ENCODE measurements at regions not wholly inside any gene's neighbourhood (a gene's known extent, or its start where the extent isn't known, plus 50 kb on each side); places are given as distances from the start of the nearest gene placed in this dataset.
"Not testable (repeated sequence)": the region's sequence is repeated elsewhere in the genome, so short reads cannot be mapped to it uniquely, and the experiment has no call there.

DNA sequence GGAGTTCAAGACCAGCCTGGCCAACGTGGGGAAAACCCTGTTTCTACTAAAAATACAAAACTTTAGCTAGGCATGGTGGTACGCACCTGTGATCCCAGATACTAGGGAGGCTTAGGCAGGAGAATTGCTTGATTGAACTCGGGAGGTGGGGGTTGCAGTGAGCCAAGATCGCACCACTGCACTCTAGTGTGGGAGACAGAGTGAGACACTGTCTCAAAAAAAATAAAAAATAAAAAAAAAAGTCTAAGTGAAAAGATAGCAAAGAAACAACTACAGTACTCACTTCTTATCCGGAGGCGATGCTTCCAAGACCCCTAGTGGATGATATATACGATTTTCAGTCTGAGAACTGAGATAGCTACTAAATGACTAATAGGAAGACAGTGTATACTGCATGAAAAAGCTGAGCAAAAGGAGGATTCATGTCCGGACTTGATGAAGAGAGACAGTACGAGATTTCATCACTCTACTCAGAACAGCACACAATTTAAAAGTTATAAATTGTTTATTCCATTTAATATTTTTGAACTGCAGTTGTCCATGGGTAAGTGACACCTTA is 138.7 kb upstream of the GOLGA6L6 start:
- DNase-seq (ENCODE audit: low spot score): not testable (repeated sequence)

GRCh38 chr15:20672470-20672869 is 130.9 kb upstream of the GOLGA6L6 start:
- no peak for DNase-seq (ENCODE audit: low spot score)

DNA sequence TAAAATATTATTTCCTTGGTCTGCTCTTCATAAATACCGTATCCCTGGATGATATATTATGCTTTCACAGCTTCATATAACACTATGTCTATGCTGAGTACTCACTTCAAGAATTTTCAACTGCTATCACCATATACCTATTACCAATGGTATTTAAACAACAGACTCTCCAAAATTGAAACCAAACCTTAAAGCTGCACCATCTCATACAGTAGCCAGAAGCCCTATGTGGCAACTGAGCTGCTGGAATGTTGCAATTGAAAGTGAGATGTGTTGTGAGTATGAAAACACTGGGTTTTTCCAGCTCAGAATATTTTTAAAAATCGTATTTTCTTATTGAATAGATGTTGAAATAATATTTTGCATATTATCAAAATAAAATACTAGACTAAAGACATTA is 130.1 kb upstream of the GOLGA6L6 start:
- no peak for DNase-seq (ENCODE audit: low spot score)

GRCh38 chr15:20666410-20666809 is 124.8 kb upstream of the GOLGA6L6 start:
- DNase-seq (ENCODE audit: low spot score): not testable (repeated sequence)

GRCh38 chr15:20665653-20666052 is 124.1 kb upstream of the GOLGA6L6 start:
- DNase-seq (ENCODE audit: low spot score): no peak

DNA sequence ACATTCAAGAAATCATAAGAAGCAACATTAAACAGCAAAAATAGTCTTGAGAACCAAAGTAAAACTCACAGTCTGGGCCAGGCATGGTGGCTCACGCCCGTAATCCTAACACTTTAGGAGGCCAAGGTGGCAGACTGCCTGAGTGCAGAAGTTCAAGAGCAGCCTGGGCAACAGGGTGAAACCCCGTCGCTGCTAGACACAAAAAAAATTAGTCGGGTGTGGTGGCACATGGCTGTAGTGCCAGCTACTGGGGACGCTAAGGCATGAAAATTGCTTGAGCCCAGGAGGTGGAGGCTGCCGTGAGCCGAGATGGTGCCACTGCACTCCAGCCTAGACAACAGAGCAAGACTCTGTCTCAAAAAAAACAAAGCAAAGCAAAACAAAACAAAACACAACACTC is 117.7 kb upstream of the GOLGA6L6 start:
- no peak for DNase-seq (ENCODE audit: low spot score)

- DNase-seq (ENCODE audit: low spot score): no peak
Measured at GRCh38 chr15:20658024-20658423, 116.4 kb upstream of the GOLGA6L6 start.

GRCh38 chr15:20657084-20657483 is 115.5 kb upstream of the GOLGA6L6 start:
- no peak for DNase-seq (ENCODE audit: low spot score)

GRCh38 chr15:20652914-20653313 is 111.3 kb upstream of the GOLGA6L6 start:
- DNase-seq (ENCODE audit: low spot score): no peak

- not testable (repeated sequence) for DNase-seq (ENCODE audit: low spot score)
Measured at GRCh38 chr15:20648402-20648975, 106.9 kb upstream of the GOLGA6L6 start.

GRCh38 chr15:20646529-20647142 is 105.0 kb upstream of the GOLGA6L6 start:
- DNase-seq (ENCODE audit: low spot score): no peak

DNA sequence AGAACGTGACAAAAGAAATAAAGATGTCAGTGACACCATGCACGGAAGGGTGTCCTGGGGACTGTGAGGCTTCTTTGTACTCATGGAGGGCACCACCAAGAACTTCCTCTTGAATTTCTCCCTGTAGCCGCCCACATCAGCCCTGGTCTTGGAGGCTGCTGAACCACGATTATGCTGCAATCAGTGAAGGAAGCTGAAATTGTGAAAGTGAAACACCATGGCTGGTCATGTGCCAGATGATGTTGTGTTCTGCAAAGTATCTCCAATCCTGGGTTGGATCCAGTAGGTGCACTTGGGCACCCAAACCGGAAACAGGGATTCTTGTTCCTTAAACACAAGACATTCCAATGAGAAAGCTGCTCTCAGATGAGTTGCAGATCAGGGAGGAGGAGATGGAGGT is 104.4 kb upstream of the GOLGA6L6 start:
- peak; percentile 74 for DNase-seq (ENCODE audit: low spot score)

DNA sequence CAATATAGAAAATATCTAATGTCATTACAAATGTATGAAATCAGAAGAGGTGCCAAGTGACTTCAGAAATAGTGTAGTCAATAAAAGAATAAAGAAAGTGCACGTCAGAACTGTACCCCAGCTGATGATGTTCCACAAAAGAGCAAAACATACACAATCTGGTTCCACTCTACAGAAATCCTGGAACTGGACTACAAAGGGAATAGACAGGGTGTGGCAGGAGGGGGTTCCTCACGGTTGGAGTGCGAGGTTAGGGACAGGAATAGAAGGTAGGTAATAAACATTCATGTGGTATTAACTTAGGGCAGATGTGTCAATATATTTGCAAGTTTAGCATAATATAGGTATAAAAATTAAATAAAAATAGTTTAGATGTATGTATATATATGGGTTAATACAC is 103.3 kb upstream of the GOLGA6L6 start:
- DNase-seq (ENCODE audit: low spot score): no peak

GRCh38 chr15:20643829-20644425 is 102.3 kb upstream of the GOLGA6L6 start:
- no peak for DNase-seq (ENCODE audit: low spot score)

DNA sequence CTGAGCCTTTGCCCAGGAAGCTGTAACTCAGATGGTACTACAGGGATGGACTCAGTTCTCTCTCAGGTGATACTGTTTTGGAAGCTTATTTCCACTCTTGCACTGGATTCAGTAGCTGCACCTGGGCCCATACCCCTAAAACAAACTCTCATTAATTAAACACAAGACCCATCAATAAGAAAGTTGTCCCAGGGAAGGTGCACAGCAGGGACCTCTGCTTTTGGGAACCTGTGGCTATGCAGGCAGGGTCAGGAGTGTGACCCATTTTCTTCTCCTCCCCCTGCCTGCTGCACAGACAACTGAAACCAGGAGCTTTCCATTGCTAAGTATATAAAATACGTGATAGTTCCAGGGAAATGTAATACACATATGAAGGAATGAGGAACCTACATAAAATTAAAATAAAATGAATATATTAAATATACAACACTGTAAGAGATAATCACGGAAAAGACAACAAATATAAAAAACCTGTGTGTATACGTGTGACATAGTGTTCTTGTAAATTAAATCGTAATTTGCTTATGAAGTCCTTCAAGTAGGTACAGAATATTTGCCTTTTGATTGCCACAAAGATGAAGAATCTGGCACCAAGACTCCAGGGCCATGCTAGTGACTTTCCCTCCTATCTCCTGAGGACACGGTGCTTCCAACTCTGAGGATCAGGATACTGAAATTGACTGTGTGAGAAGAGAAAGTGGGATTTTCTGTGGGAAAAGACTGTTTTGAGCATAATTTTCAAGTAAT is 101.6 kb upstream of the GOLGA6L6 start:
- DNase-seq (ENCODE audit: low spot score): no peak

DNA sequence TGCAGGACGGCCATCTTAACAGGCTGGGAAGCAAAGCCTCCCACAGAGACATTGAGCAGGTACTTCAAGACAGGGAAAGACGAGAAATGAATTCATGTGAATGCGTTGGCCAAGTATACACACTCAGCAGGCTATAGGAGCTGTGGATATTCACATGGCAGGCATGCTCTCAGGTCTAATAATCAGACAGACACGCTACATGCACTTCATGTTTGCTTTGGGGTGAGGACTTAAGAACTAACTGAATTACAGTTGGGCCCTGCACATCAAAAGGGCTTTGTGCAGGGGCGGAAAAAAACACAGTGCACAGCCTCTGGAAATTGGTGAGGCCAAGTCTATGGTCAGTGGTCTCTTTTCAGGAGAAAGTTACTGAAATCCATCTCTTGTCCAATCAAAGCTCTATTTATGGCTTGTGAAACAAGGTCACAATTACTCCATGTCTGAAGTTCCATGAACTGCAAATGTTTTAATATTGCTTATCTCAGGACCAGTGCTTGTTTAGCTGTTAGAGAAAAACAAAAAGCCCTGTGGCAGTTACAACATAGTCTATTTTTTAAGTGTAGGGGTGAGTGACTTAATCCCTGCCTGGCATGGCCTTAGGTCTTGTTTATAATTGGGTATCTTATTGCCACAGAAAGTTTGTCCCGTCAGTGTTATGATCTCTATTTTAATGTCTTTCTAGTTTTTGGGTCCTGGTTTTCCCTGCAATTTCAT is 100.6 kb upstream of the GOLGA6L6 start:
- DNase-seq (ENCODE audit: low spot score): no peak

- DNase-seq (ENCODE audit: low spot score): not testable (repeated sequence)
Measured at GRCh38 chr15:20640427-20640826, 98.8 kb upstream of the GOLGA6L6 start.

DNA sequence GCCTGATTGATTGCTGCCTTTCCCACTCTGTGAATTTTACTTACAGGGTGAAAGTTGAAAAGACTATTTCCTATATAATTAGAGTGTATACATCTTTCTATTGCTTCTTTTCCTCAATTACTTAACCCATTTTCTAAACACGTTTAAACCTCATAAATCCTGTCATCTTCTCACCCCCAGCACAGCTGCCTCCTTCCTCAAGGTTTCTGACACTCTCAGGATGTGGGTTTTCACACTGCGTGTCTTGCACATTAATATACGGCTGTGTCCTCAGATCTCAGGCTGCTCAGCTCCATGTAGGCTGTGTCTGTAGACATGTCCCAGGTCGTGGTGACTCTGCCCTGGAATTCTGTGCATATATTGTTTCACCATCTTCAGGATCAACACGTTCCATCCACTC is 97.6 kb upstream of the GOLGA6L6 start:
- not testable (repeated sequence) for DNase-seq (ENCODE audit: low spot score)

DNA sequence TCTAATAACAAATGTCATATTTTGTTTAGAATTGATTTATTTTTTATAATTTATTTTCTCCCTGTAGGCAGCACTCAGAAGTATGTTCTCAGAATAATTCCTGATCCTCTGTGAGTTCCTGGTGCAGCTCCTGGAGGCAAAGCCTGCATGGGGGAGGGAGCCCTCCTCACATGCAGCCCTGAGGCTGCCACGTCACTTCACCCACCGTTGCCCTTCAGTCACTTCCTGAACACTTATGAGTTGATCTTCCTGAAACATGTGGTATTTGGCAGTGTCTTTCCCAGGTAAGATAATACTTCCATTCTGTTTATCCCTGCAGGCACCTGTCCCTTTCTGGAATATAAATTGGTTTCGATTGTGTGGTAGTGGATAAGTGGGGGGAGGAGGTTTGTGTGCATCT is 95.9 kb upstream of the GOLGA6L6 start:
- not testable (repeated sequence) for DNase-seq (ENCODE audit: low spot score)

DNA sequence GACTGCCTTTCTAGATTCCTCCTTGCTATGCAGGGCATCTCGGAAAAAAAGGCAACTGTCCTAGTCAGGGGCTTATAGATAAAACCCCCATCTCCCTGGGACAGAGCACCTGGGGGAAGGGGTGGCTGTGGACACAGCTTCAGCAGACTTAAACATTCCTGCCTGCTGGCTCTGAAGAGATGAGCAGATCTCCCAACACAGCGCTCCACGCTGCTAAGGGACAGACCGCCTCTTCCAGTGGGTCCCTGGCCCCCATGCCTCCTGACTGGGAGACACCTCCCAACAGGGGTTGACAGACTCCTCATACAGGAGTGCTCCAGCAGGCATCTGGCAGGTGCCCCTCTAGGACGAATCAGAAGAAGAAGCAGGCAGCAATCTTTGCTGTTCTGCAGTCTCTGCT is 87.9 kb upstream of the GOLGA6L6 start:
- not testable (repeated sequence) for DNase-seq (ENCODE audit: low spot score)

- DNase-seq (ENCODE audit: low spot score): not testable (repeated sequence)
Measured at GRCh38 chr15:20628538-20628937, 86.9 kb upstream of the GOLGA6L6 start.

- not testable (repeated sequence) for DNase-seq (ENCODE audit: low spot score)
Measured at GRCh38 chr15:20625469-20625868, 83.9 kb upstream of the GOLGA6L6 start.
